Breast epithelium (tissue), 3 donors: ENCODE measurements at regions not wholly inside any gene's neighbourhood (a gene's known extent, or its start where the extent isn't known, plus 50 kb on each side); places are given as distances from the start of the nearest gene placed in this dataset.

Experiments used
- POLR2A ChIP-seq: fragments of 450-650 bp; IDR thresholded peaks from one replicate; pipeline ENCODE4 v1.6.1; 2016; ENCODE audit warnings: antibody characterized with exemption, mild to moderate bottlenecking, moderate library complexity
- POLR2AphosphoS5 ChIP-seq, 3 donors: sonication (generic); formaldehyde crosslinking; IDR thresholded peaks; one replicate each; pipeline ENCODE4 v1.6.1; 2017; ENCODE audit warnings: antibody characterized with exemption in 3 of 3
- TF ChIP-seq, protein P1 (sequence below), 3 donors: fragments of 450-650 bp; IDR thresholded peaks; one replicate each; pipeline ENCODE4 v1.5.1; 2016 to 2017; ENCODE audit warnings: antibody characterized with exemption in 3 of 3, mild to moderate bottlenecking in 3 of 3, moderate library complexity in 3 of 3

DNA sequence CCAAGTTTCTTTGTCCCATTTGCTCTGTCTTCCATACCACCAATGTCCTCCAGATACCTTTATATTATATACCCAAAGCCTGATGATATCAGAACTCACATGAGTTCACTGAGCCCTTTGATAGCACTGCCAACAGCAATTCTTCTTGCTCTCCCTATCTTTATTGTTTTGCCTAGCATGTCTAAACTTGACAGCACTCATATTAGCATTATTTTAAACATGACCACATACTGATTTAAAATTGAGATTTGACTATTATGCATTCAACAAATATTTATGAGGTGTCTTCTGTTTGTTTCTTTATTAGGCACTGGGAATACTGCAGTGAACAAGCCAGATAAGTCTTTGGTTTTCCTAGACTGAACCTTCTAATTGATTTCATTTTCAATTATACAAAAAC is 587.3 kb upstream of the GCFC2 start:
- TF ChIP-seq, protein P1, sequence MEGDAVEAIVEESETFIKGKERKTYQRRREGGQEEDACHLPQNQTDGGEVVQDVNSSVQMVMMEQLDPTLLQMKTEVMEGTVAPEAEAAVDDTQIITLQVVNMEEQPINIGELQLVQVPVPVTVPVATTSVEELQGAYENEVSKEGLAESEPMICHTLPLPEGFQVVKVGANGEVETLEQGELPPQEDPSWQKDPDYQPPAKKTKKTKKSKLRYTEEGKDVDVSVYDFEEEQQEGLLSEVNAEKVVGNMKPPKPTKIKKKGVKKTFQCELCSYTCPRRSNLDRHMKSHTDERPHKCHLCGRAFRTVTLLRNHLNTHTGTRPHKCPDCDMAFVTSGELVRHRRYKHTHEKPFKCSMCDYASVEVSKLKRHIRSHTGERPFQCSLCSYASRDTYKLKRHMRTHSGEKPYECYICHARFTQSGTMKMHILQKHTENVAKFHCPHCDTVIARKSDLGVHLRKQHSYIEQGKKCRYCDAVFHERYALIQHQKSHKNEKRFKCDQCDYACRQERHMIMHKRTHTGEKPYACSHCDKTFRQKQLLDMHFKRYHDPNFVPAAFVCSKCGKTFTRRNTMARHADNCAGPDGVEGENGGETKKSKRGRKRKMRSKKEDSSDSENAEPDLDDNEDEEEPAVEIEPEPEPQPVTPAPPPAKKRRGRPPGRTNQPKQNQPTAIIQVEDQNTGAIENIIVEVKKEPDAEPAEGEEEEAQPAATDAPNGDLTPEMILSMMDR (IDR thresholded peaks at IDR 0.05), result no peak
- TF ChIP-seq POLR2AphosphoS5 (IDR thresholded peaks at IDR 0.05), result no peak
- TF ChIP-seq POLR2A, result no peak
